ENCODE measurements at regions not wholly inside any gene's neighbourhood (a gene's known extent, or its start where the extent isn't known, plus 50 kb on each side); places are given as distances from the start of the nearest gene placed in this dataset.

- H3K4me3 ChIP-seq (ENCODE audit: low read length in 2 of 2), result no peak overlapping the region
- H3K27me3 ChIP-seq (ENCODE audit: insufficient read depth, low read length), result no peaks in the 10 kb centered on the region
- CTCF ChIA-PET (ENCODE audit: partially characterized antibody), result no interaction called here
- no peak overlapping the region for H3K4me3 Mint-ChIP-seq
- peaks cover 0 to 30% (median 13%) of the 10 kb centered on the region in 8 donors for H3K9me3 Mint-ChIP-seq
- no peaks in the 10 kb centered on the region for H3K27me3 Mint-ChIP-seq
- H3K36me3 Mint-ChIP-seq, result no peaks in the 10 kb centered on the region
- no peaks in the 10 kb centered on the region for H3K9me3 ChIP-seq (ENCODE audit: control insufficient read depth in 1 of 2, low read length in 2 of 2)
- H3K4me1 ChIP-seq (ENCODE audit: insufficient read depth, low read length), result no peaks in the 10 kb centered on the region
- H3K36me3 ChIP-seq (ENCODE audit: insufficient read depth, low read length), result no peaks in the 10 kb centered on the region
- H3K27ac Mint-ChIP-seq, result no peak overlapping the region
- no peak for DNase-seq
- POLR2A ChIA-PET (ENCODE audit: partially characterized antibody), result no interaction called here
- H3K4me1 Mint-ChIP-seq, result no peaks in the 10 kb centered on the region
- intact Hi-C loops (cut with micrococcal nuclease), result no loop called here
- no peak overlapping the region for H3K27ac ChIP-seq (ENCODE audit: low read depth, low read length)
Observed at GRCh38 chr11:80532633-80533232, 1091.9 kb upstream of the TENM4 start.

GRCh38 chr11:80529726-80530125 lies 1088.9 kb upstream of the TENM4 start:
- Histone ChIP-seq H3K9me3 (ENCODE audit: control insufficient read depth in 1 of 2, low read length in 2 of 2) (no peaks in the 10 kb centered on the region), H3K4me1 (ENCODE audit: insufficient read depth, low read length) (no peaks in the 10 kb centered on the region), H3K27ac (ENCODE audit: low read depth, low read length) (no peak overlapping the region), H3K36me3 (ENCODE audit: insufficient read depth, low read length) (no peaks in the 10 kb centered on the region), H3K4me3 (ENCODE audit: low read length in 2 of 2) (no peak overlapping the region), H3K27me3 (ENCODE audit: insufficient read depth, low read length) (no peaks in the 10 kb centered on the region)
- DNase-seq, result no peak
- CTCF ChIA-PET (ENCODE audit: partially characterized antibody), result no interaction called here
- Mint-ChIP-seq H3K36me3 (no peaks in the 10 kb centered on the region), H3K4me3 (no peak overlapping the region), H3K9me3 (peaks cover 2 to 26% (median 13%) of the 10 kb centered on the region in 8 donors), H3K27ac (no peak overlapping the region), H3K27me3 (no peaks in the 10 kb centered on the region), H3K4me1 (no peaks in the 10 kb centered on the region)
- intact Hi-C loops (cut with micrococcal nuclease), result no loop called here
- POLR2A ChIA-PET (ENCODE audit: partially characterized antibody), result no interaction called here

DNA sequence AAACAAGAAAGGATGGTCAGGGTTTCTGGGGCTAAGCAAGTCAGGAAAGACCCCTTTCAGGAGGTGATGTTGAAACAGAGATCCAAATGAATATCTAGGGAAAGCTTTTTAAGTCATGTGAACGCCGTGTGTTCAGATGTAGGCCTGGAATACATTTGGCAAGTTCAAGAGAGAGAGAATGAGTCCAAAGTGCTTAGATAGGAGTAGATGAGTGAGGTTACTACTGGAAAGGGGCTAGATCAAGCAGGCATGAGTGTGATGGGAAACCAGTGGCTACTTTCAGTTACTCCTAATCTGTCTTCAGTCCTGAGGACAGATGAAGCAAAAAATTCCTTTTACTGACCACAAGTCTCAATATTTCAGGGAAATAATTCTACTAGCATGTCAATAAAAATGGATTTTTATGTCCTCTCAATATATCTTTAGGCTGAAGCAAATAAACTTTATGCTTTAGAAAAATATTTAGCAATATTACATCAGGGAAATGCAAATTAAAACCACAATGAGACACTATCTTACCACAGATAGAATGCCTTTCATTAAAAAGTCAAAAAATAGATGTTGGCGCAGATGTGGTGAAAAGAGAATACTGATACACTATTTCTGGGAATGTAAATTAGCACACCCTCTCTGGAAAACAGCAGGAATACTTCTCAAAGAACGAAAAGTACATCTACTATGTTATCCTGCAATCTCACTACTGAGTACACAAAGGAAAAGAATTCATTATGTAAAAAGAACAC lies 1085.0 kb upstream of the TENM4 start:
- Mint-ChIP-seq H3K36me3 (no peaks in the 10 kb centered on the region), H3K4me3 (no peak overlapping the region), H3K27ac (no peak overlapping the region), H3K27me3 (no peaks in the 10 kb centered on the region), H3K9me3 (peaks cover 0 to 13% (median 5%) of the 10 kb centered on the region in 8 donors), H3K4me1 (no peaks in the 10 kb centered on the region)
- no peaks in the 10 kb centered on the region for H3K9me3 ChIP-seq (ENCODE audit: control insufficient read depth in 1 of 2, low read length in 2 of 2)
- DNase-seq, result no peak
- no peaks in the 10 kb centered on the region for H3K4me1 ChIP-seq (ENCODE audit: insufficient read depth, low read length)
- H3K4me3 ChIP-seq (ENCODE audit: low read length in 2 of 2), result no peak overlapping the region
- POLR2A ChIA-PET (ENCODE audit: partially characterized antibody), result no interaction called here
- CTCF ChIA-PET (ENCODE audit: partially characterized antibody), result no interaction called here
- H3K27me3 ChIP-seq (ENCODE audit: insufficient read depth, low read length), result no peaks in the 10 kb centered on the region
- intact Hi-C loops (cut with micrococcal nuclease), result no loop called here
- H3K27ac ChIP-seq (ENCODE audit: low read depth, low read length), result no peak overlapping the region
- no peaks in the 10 kb centered on the region for H3K36me3 ChIP-seq (ENCODE audit: insufficient read depth, low read length)

GRCh38 chr11:80524349-80524748 lies 1083.5 kb upstream of the TENM4 start:
- H3K4me1 Mint-ChIP-seq, result no peaks in the 10 kb centered on the region
- ChIA-PET CTCF (ENCODE audit: partially characterized antibody) (interaction anchor here (1.0 kb wide), 1 partner anchor 31 kb away, joined by 3 read pairs; no protein-coding TSS in a partner anchor), POLR2A (ENCODE audit: partially characterized antibody) (no interaction called here)
- intact Hi-C loops (cut with micrococcal nuclease), result no loop called here
- Histone ChIP-seq H3K4me3 (ENCODE audit: low read length in 2 of 2) (no peak overlapping the region), H3K36me3 (ENCODE audit: insufficient read depth, low read length) (no peaks in the 10 kb centered on the region), H3K27me3 (ENCODE audit: insufficient read depth, low read length) (no peaks in the 10 kb centered on the region), H3K4me1 (ENCODE audit: insufficient read depth, low read length) (no peaks in the 10 kb centered on the region), H3K27ac (ENCODE audit: low read depth, low read length) (no peak overlapping the region), H3K9me3 (ENCODE audit: control insufficient read depth in 1 of 2, low read length in 2 of 2) (no peaks in the 10 kb centered on the region)
- H3K36me3 Mint-ChIP-seq, result no peaks in the 10 kb centered on the region
- DNase-seq, result no peak
- no peaks in the 10 kb centered on the region for H3K27me3 Mint-ChIP-seq
- H3K9me3 Mint-ChIP-seq, result peaks cover 0 to 19% (median 6%) of the 10 kb centered on the region in 8 donors
- H3K4me3 Mint-ChIP-seq, result no peak overlapping the region
- no peak overlapping the region for H3K27ac Mint-ChIP-seq

DNA sequence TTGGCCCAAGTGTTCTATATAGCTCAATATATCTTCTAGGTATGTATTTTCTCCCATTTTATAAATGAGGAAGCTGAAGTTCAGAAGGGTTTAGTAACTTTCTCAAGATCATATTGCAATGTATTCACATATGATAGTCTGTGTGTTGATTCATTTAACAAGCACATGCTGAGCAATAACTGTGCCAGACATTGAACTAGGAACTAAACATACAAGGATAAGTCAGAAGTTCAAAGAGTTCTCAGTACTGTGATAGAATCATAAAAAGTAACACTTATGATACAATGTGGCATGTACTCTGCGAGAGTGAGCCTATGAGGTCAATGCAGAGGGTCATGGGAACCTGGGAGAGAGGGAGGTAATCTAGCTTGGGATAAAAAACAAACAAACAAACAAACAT lies 1082.2 kb upstream of the TENM4 start:
- H3K4me3 ChIP-seq (ENCODE audit: low read length in 2 of 2), result no peak overlapping the region
- no peaks in the 10 kb centered on the region for H3K27me3 Mint-ChIP-seq
- no peak overlapping the region for H3K27ac ChIP-seq (ENCODE audit: low read depth, low read length)
- no peaks in the 10 kb centered on the region for H3K36me3 ChIP-seq (ENCODE audit: insufficient read depth, low read length)
- no peaks in the 10 kb centered on the region for H3K27me3 ChIP-seq (ENCODE audit: insufficient read depth, low read length)
- no peak overlapping the region for H3K4me3 Mint-ChIP-seq
- no peaks in the 10 kb centered on the region for H3K9me3 ChIP-seq (ENCODE audit: control insufficient read depth in 1 of 2, low read length in 2 of 2)
- no peaks in the 10 kb centered on the region for H3K4me1 Mint-ChIP-seq
- peaks cover 0 to 15% (median 5%) of the 10 kb centered on the region in 8 donors for H3K9me3 Mint-ChIP-seq
- H3K27ac Mint-ChIP-seq, result no peak overlapping the region
- no peak for DNase-seq
- H3K4me1 ChIP-seq (ENCODE audit: insufficient read depth, low read length), result no peaks in the 10 kb centered on the region
- intact Hi-C loops (cut with micrococcal nuclease), result no loop called here
- ChIA-PET CTCF (ENCODE audit: partially characterized antibody) (no interaction called here), POLR2A (ENCODE audit: partially characterized antibody) (no interaction called here)
- no peaks in the 10 kb centered on the region for H3K36me3 Mint-ChIP-seq

GRCh38 chr11:80521592-80521991 lies 1080.8 kb upstream of the TENM4 start:
- Mint-ChIP-seq H3K36me3 (no peaks in the 10 kb centered on the region), H3K4me3 (no peak overlapping the region), H3K4me1 (no peaks in the 10 kb centered on the region), H3K9me3 (peaks cover 3 to 17% (median 6%) of the 10 kb centered on the region in 8 donors), H3K27me3 (no peaks in the 10 kb centered on the region), H3K27ac (no peak overlapping the region)
- intact Hi-C loops (cut with micrococcal nuclease), result no loop called here
- POLR2A ChIA-PET (ENCODE audit: partially characterized antibody), result no interaction called here
- Histone ChIP-seq H3K4me3 (ENCODE audit: low read length in 2 of 2) (no peak overlapping the region), H3K27ac (ENCODE audit: low read depth, low read length) (no peak overlapping the region), H3K27me3 (ENCODE audit: insufficient read depth, low read length) (no peaks in the 10 kb centered on the region), H3K9me3 (ENCODE audit: control insufficient read depth in 1 of 2, low read length in 2 of 2) (no peaks in the 10 kb centered on the region), H3K4me1 (ENCODE audit: insufficient read depth, low read length) (no peaks in the 10 kb centered on the region), H3K36me3 (ENCODE audit: insufficient read depth, low read length) (no peaks in the 10 kb centered on the region)
- DNase-seq, result no peak
- CTCF ChIA-PET (ENCODE audit: partially characterized antibody), result no interaction called here

GRCh38 chr11:80520507-80520887 lies 1079.7 kb upstream of the TENM4 start:
- ChIA-PET CTCF (ENCODE audit: partially characterized antibody) (no interaction called here), POLR2A (ENCODE audit: partially characterized antibody) (no interaction called here)
- Histone ChIP-seq H3K4me3 (ENCODE audit: low read length in 2 of 2) (no peak overlapping the region), H3K27me3 (ENCODE audit: insufficient read depth, low read length) (no peaks in the 10 kb centered on the region), H3K9me3 (ENCODE audit: control insufficient read depth in 1 of 2, low read length in 2 of 2) (peaks cover 0 to under 1% of the 10 kb centered on the region in 2 donors), H3K4me1 (ENCODE audit: insufficient read depth, low read length) (no peaks in the 10 kb centered on the region), H3K27ac (ENCODE audit: low read depth, low read length) (no peak overlapping the region), H3K36me3 (ENCODE audit: insufficient read depth, low read length) (no peaks in the 10 kb centered on the region)
- no peaks in the 10 kb centered on the region for H3K4me1 Mint-ChIP-seq
- H3K4me3 Mint-ChIP-seq, result no peak overlapping the region
- no peaks in the 10 kb centered on the region for H3K36me3 Mint-ChIP-seq
- intact Hi-C loops (cut with micrococcal nuclease), result no loop called here
- H3K9me3 Mint-ChIP-seq, result peaks cover 0 to 14% (median 5%) of the 10 kb centered on the region in 8 donors
- H3K27me3 Mint-ChIP-seq, result no peaks in the 10 kb centered on the region
- DNase-seq, result no peak
- no peak overlapping the region for H3K27ac Mint-ChIP-seq

Data from CD4-positive, alpha-beta memory T cell (primary cell).